ENCODE measurements at regions not wholly inside any gene's neighbourhood (a gene's known extent, or its start where the extent isn't known, plus 50 kb on each side); places are given as distances from the start of the nearest gene placed in this dataset.

GRCh38 chr2:184174493-184175104 lies 423.7 kb upstream of the ZNF804A start:
- Histone ChIP-seq H2AFZ (ENCODE audit: low read depth, low read length) (no peak overlapping the region), H3K27ac (ENCODE audit: insufficient read depth, low read depth, low read length) (no peak overlapping the region), H3K9ac (replicated peaks; ENCODE audit: extremely low read depth, insufficient read depth, low read length) (no peak overlapping the region), H3K4me1 (ENCODE audit: control insufficient read depth, extremely low read depth, insufficient read depth, low read length) (no peaks in the 10 kb centered on the region), H3K9me3 (replicated peaks; ENCODE audit: control insufficient read depth, insufficient read depth, low read length) (no peaks in the 10 kb centered on the region), H3K36me3 (ENCODE audit: control insufficient read depth in 2 of 2, extremely low read depth in 1 of 2, insufficient read depth in 2 of 2, low read length in 2 of 2) (no peaks in the 10 kb centered on the region), H3K79me2 (ENCODE audit: control insufficient read depth, insufficient read depth, low read length) (no peaks in the 10 kb centered on the region), H3K4me3 (replicated peaks in 1 of 3; ENCODE audit: insufficient read depth in 1 of 3, low read depth in 1 of 3, low read length in 3 of 3) (no peak overlapping the region), H4K20me1 (replicated peaks; ENCODE audit: control insufficient read depth, extremely low read depth, insufficient read depth, low read length) (no peaks in the 10 kb centered on the region), H3K4me2 (ENCODE audit: insufficient read depth, low read length) (no peak overlapping the region), H3K9me1 (replicated peaks; ENCODE audit: control insufficient read depth, extremely low read depth, insufficient read depth, low read length) (no peaks in the 10 kb centered on the region), H3K27me3 (ENCODE audit: control insufficient read depth in 2 of 2, insufficient read depth in 2 of 2, low read length in 2 of 2) (no peaks in the 10 kb centered on the region)
- DNase-seq (ENCODE audit: low read depth, low spot score) (no peak), FAIRE-seq (no peak)
- intact Hi-C loops (cut with micrococcal nuclease): no loop called here
- dilution Hi-C loops (cut with MboI; ENCODE audit: extremely low pct_ligation_motif_present, low sequenced_read_pairs): no loop called here
- CTCF ChIA-PET: interaction anchor here (1.5 kb wide), 1 partner anchor 40 kb away, joined by 3 read pairs; no protein-coding TSS in a partner anchor
- TF ChIP-seq, protein P1, sequence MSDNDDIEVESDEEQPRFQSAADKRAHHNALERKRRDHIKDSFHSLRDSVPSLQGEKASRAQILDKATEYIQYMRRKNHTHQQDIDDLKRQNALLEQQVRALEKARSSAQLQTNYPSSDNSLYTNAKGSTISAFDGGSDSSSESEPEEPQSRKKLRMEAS (IDR thresholded peaks at IDR 0.05; ENCODE audit: insufficient read depth, insufficient read length): no peak
- TF ChIP-seq MYC (IDR thresholded peaks at IDR 0.05; ENCODE audit: low read depth, low read length) (no peak), POLR2AphosphoS5 (IDR thresholded peaks at IDR 0.05; ENCODE audit: insufficient read depth, low read depth, low read length) (no peak), EZH2 (IDR thresholded peaks at IDR 0.05; ENCODE audit: borderline replicate concordance, low read depth, low read length, severe bottlenecking) (no peak), FOS (IDR thresholded peaks at IDR 0.05; ENCODE audit: borderline replicate concordance, insufficient read depth, low read length) (no peak)
- no TSS peak for BruUV-seq (replicated peaks)
- POLR2A ChIA-PET: no interaction called here

DNA sequence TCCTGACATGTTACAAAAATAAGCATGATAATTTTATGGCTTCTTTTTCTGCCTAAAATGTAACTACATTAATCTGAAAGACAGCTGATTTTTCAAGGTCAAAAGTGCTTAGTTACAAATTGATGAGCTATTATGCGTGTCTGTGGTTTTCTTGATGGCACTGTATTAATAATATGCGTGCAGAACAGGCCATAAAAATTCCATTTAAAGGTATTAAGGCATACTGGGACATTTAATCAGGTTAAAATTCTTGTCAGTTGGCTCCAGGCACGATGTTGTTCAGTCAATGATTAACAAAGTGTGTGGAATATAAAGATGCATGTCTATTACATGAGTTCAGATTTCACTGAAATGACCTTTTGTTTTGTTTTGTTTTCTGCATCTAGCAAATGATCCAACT lies 420.1 kb upstream of the ZNF804A start:
- TF ChIP-seq, protein P1 (IDR thresholded peaks at IDR 0.05; ENCODE audit: insufficient read depth, insufficient read length): no peak
- TF ChIP-seq EZH2 (IDR thresholded peaks at IDR 0.05; ENCODE audit: borderline replicate concordance, low read depth, low read length, severe bottlenecking): no peak
- TF ChIP-seq FOS (IDR thresholded peaks at IDR 0.05; ENCODE audit: borderline replicate concordance, insufficient read depth, low read length): no peak
- no peak for TF ChIP-seq GATA2 (IDR thresholded peaks at IDR 0.05; ENCODE audit: insufficient read depth, insufficient read length, low read depth, low read length)
- TF ChIP-seq POLR2AphosphoS5 (IDR thresholded peaks at IDR 0.05; ENCODE audit: insufficient read depth, low read depth, low read length): no peak
- TF ChIP-seq CTCF (IDR thresholded peaks at IDR 0.05; ENCODE audit: extremely low read depth in 1 of 2, insufficient read depth in 1 of 2, low read depth in 1 of 2, low read length in 2 of 2): no peak
- no peak for TF ChIP-seq POLR2A (IDR thresholded peaks at IDR 0.05; ENCODE audit: low read depth, low read length)
- TF ChIP-seq MYC (IDR thresholded peaks at IDR 0.05; ENCODE audit: low read depth, low read length): no peak
- no peak for TF ChIP-seq JUN (IDR thresholded peaks at IDR 0.05; ENCODE audit: borderline replicate concordance, insufficient read depth, insufficient read length, low read depth)
- no peaks in the 10 kb centered on the region for H4K20me1 ChIP-seq (replicated peaks; ENCODE audit: control insufficient read depth, extremely low read depth, insufficient read depth, low read length)
- BruUV-seq (replicated peaks): no TSS peak
- no peaks in the 10 kb centered on the region for H3K36me3 ChIP-seq (ENCODE audit: control insufficient read depth in 2 of 2, extremely low read depth in 1 of 2, insufficient read depth in 2 of 2, low read length in 2 of 2)
- no peaks in the 10 kb centered on the region for H3K27me3 ChIP-seq (ENCODE audit: control insufficient read depth in 2 of 2, insufficient read depth in 2 of 2, low read length in 2 of 2)
- no peaks in the 10 kb centered on the region for H3K79me2 ChIP-seq (ENCODE audit: control insufficient read depth, insufficient read depth, low read length)
- H3K9me3 ChIP-seq (replicated peaks; ENCODE audit: control insufficient read depth, insufficient read depth, low read length): no peaks in the 10 kb centered on the region
- no peak overlapping the region for H2AFZ ChIP-seq (ENCODE audit: low read depth, low read length)
- no peak overlapping the region for H3K27ac ChIP-seq (ENCODE audit: insufficient read depth, low read depth, low read length)
- dilution Hi-C loops (cut with MboI; ENCODE audit: extremely low pct_ligation_motif_present, low sequenced_read_pairs): no loop called here
- DNase-seq (ENCODE audit: low read depth, low spot score) (no peak), FAIRE-seq (no peak)
- no peaks in the 10 kb centered on the region for H3K4me1 ChIP-seq (ENCODE audit: control insufficient read depth, extremely low read depth, insufficient read depth, low read length)
- intact Hi-C loops (cut with micrococcal nuclease): no loop called here
- CTCF ChIA-PET: no interaction called here
- no peak overlapping the region for H3K9ac ChIP-seq (replicated peaks; ENCODE audit: extremely low read depth, insufficient read depth, low read length)
- H3K4me3 ChIP-seq (replicated peaks in 1 of 3; ENCODE audit: insufficient read depth in 1 of 3, low read depth in 1 of 3, low read length in 3 of 3): no peak overlapping the region
- POLR2A ChIA-PET: no interaction called here
- H3K9me1 ChIP-seq (replicated peaks; ENCODE audit: control insufficient read depth, extremely low read depth, insufficient read depth, low read length): no peaks in the 10 kb centered on the region
- H3K4me2 ChIP-seq (ENCODE audit: insufficient read depth, low read length): no peak overlapping the region

Data from endothelial cell of umbilical vein (primary cell).